Right renal pelvis (tissue), 4 donors: ENCODE measurements at regions not wholly inside any gene's neighbourhood (a gene's known extent, or its start where the extent isn't known, plus 50 kb on each side); places are given as distances from the start of the nearest gene placed in this dataset.
"Not testable (repeated sequence)": the region's sequence is repeated elsewhere in the genome, so short reads cannot be mapped to it uniquely, and the experiment has no call there.

ENCODE experiments used
- DNase-seq, 4 donors: peaks; one replicate each; pipeline ENCODE4 v3.0.0-alpha.2; 2013; ENCODE audit warnings: low read depth in 4 of 4, low spot score in 3 of 4, missing footprints in 1 of 4

DNA sequence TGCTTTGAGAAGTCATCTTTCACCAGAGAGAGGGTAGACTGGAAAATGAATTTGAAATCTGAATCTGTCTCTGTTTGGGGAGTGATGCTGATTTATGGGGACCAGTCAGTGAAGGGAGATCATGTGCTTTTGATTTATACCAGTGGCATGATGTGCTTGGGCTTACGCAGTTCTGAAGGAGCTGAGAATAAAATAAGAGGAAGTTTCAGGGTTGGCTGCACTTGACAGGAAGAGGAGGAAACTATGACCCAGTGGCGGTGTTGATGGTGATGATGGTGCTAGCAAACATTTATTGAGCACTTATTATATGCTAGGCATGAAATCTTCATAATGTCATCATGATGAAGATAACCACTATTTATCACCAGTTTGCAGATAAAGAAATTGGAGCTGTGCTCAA, 136.4 kb upstream of the GLRA1 start:
- no peak for DNase-seq

DNA sequence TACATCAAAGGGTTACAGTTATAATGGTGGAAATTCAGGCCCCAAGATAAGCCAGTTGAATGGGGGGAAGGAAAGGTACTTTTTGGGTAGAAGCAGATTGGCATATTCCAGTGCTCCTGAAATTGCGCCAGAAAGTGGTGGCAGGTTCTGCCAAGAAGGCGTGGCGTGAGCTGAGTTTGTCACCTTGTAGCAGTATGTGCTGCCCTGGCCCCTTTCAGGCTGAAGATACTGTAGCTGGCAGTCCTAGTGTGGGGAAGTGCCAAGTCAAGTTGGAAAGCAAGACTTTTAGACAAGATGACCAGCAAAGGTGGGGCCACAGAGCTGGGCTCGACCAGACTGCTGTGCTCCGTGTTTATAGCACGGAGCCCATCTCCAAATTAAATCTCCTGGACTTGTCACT, 133.6 kb upstream of the GLRA1 start:
- no peak for DNase-seq

DNA sequence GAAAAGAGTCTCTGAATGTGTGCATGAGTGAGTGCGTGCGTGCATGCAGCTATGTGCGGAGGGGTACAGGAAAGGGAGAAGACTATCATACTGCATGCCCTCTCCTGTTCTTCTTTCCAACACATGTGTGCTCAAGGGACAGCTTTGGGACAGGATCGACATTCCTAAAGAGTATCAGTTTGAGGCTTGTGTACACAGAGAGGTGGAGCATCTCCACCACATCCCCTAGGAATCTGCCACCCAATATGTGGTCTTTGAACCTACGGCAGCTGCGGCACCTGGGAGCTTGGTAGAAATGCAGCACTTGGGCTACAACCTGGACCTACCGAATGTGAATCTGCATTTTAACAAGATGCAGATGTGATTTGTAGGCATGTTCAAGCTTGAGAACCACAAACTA, 132.3 kb upstream of the GLRA1 start:
- DNase-seq: no peak

DNA sequence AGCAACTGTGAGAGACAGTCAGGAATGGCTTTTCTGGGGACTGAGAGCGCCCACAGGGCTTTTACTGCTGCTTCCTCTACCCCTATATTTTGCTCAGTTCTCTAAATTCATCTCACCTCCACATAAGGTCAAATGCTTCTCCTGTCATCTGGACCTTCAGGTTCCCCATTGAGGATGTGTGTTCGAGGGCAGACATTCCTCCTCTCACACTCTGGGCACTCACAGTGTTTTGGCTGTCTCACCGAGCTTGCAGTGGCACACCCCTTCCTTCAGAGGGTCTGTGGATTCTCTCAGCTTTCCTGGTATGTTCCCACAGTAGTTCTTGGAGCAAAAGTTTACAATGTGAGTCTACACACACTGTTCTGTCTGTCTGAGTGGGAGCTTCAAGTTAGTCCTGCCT, 127.8 kb upstream of the GLRA1 start:
- DNase-seq: no peak

DNA sequence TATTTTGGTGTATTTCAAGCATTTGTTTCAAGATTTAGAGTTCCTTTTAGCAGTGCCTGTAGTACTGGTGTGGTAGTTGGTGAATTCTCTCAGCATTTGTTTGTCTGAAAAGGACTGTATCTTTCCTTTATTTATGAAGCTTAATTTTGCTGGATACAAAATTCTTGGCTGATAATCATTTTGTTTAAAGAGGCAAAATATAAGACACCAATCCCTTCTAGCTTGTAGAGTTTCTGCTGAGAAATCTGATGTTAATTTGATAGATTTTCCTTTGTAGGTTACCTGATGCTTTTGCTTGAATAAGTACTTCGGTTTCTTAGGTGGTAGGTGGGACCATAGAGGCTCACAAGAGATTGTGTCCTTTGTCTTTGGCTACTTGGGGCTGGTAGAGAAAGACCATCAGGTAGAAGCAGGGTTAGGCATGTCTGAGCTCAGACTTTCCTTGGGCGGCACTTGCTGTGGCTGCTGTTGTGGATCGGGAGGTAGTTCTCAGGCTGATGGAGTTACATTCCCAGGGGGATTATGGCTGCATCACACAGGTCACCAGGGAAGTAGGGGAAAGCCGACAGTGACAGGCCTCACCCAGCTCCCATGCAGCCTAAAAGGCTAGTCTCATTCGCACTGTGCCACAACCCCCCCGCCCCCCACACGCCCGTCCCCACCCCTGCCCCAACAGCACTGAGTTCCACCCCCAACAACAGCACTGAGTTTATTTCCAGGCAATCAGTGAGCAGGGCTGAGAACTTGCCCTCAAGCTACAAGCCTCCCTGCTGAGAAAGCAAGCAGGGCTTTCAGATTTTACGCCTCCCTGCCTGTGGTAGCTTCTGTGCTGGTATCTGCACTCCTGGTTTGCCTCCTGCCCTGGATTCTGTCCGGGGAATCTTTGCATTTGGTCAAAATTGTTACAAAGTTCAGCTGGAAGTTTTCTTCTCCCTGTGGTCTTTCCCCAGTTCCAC, 127.1 kb upstream of the GLRA1 start:
- no peak for DNase-seq

DNA sequence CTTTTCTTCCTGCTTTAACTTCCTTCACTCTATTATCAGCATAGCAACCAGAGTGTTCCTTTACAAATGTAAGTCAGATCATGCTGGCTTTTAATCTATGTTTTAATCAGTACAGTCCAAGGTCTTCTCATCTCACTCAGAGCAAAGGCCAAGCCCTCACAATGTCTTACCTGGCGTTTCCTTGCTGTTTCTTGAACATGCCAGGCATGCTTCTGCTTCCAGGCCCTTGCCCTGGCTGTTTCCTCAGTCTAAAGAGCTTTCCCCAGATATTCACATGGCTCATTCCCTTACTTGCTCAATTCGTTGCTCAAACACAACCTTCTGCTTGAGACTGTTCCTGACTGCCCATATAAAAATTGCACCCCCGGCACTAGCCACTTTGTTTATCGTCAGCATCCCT, 121.7 kb upstream of the GLRA1 start:
- DNase-seq: no peak

DNA sequence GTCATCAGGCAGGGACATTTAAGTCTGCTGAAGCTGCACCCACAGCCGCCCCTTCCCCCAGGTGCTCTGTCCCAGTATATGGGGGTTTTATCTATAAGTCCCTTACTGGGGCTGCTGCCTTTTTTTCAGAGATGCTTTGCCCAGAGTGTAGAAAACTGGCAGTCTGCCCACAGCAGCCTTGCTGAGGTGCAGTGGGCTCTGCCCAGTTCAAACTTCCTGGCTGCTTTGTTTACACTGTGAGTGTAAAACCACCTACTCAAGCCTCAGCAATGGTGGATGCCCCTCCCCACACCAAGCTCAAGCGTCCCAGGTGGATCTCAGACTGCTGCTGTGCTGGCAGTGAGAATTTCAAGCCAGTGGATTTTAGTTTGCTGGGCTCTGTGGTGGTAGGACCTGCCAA, 114.2 kb upstream of the GLRA1 start:
- DNase-seq: not testable (repeated sequence)

DNA sequence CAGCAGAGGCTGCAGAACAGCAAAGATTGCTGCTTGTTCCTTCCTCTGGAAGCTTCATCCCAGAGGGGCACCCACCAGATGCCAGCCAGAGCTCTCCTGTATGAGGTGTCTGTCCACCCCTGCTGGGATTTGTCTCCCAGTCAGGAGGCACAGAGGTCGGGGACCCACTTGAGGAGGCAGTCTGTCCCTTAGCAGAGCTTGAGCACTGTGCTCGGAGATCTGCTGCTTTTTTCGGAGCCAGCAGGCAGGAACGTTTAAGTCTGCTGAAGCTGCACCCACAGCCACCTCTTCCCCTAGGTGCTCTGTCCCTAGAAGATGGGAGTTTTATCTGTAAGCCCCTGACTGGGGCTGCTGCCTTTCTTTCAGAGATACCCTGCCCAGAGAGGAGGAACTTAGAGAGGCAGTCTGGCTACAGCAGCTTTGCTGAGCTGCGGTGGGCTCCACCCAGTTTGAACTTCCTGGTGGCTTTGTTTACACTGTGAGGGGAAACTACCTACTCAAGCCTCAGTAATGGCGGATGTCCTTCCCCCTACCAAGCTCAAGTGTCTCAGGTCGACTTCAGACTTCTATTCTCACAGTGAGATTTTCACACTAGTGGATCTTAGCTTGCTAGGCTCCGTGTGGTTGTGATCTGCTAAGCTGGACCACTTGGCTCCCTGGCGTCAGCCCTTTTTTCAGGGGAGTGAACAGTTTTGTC, 101.8 kb upstream of the GLRA1 start:
- not testable (repeated sequence) for DNase-seq

DNA sequence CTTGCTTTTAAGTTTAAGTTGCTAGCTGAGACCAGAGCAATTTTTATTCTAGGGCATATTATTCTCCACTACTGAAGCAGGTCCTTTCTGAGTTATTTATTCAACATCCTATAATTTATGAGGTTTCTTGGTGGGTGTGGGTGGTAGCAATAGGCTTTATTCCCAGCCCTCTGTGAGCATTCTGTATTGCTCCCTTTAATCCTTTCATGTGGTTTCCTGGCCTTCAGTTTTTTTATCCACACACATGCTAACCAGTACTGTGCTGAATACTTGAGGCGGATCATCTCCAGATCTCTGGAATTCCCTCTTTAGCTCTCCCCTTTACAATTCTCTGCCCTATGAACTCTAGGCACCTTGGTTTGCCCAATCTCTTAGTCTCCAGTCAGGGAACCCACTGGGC, 91.8 kb upstream of the GLRA1 start:
- no peak for DNase-seq

DNA sequence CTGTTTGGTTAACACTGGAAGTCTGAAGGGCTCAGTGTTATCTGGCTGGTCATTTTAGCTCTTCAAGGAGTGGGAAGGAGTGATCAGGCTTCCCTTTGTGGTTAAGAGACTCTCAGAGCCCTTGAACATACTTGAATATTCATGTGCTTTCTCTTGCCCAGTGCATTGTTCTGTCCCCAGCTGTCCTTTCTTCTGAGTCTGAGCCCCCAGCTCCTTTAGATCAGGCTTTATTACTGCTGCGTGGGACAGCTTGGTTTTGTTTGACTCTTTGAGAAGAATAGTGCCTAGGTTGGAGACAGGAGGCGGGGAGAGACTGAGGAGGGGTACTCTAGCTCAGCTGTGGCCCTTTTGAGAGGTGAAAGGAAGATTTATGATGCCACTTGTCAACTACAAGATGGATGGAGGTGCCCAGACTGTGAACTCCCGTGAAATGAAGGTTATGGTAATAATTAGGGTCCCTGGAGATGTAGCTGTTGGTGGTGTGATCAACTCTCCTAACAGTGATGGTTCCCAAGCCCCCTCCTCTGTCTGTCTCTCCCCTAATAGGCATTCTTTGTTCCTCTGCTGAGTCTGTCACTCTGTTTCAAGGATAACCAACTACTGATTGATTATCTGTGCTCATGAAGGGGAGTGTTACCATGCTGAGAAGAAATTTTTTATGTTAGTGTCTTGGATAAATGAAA, 83.1 kb upstream of the GLRA1 start:
- DNase-seq: no peak

DNA sequence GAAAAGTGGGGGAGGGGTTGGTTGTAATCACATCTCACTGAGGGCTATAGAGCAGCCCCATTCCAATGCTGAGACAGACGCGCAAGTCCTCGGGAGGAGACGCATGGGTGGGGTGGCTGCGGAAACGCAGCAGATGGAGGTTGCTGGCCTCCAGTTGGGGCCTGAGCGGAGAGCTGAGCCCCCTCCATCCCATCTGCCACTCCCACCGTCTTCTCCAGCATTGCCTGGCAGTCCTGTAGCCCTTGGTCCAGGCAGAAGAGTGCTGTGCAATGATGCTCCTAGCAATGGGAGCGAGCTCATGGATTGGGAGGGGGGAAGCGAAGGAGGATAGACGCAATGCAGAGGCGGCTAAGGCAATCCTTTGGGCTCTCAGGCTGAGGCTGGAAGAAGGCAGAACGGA, 79.4 kb upstream of the GLRA1 start:
- DNase-seq: no peak
